ENCODE measurements at regions not wholly inside any gene's neighbourhood (a gene's known extent, or its start where the extent isn't known, plus 50 kb on each side); places are given as distances from the start of the nearest gene placed in this dataset.
A peak's percentile ranks its signal among the peaks of the same experiment; 100 is the strongest.

- no peak for TF ChIP-seq CTCF (conservative IDR thresholded peaks at IDR 0.05; ENCODE audit: low read depth, low read length)
Measured at GRCh38 chr16:79687249-79688130, 87.0 kb upstream of the MAF start.

GRCh38 chr16:79685871-79686270, 85.3 kb upstream of the MAF start:
- H3K4me3 ChIP-seq (ENCODE audit: low read depth, low read length), result no peak overlapping the region
- DNase-seq (ENCODE audit: low read depth), result no peak
- TF ChIP-seq CTCF (conservative IDR thresholded peaks at IDR 0.05; ENCODE audit: low read depth, low read length), result no peak

More at GRCh38 chr16:79687249-79688130, 87.0 kb upstream of the MAF start:
- DNase-seq (ENCODE audit: low read depth), result peak; percentile 5
- no peak overlapping the region for H3K4me3 ChIP-seq (ENCODE audit: low read depth, low read length)

- H3K4me3 ChIP-seq (ENCODE audit: low read depth, low read length), result no peak overlapping the region
- DNase-seq (ENCODE audit: low read depth), result no peak
- no peak for TF ChIP-seq CTCF (conservative IDR thresholded peaks at IDR 0.05; ENCODE audit: low read depth, low read length)
Measured at GRCh38 chr16:79679334-79679733, 78.8 kb upstream of the MAF start.

- no peak overlapping the region for H3K4me3 ChIP-seq (ENCODE audit: low read depth, low read length)
- DNase-seq (ENCODE audit: low read depth), result no peak
- TF ChIP-seq CTCF (conservative IDR thresholded peaks at IDR 0.05; ENCODE audit: low read depth, low read length), result no peak
Measured at GRCh38 chr16:79677799-79678530, 77.4 kb upstream of the MAF start.

GRCh38 chr16:79673635-79674034, 73.1 kb upstream of the MAF start:
- H3K4me3 ChIP-seq (ENCODE audit: low read depth, low read length), result no peak overlapping the region
- TF ChIP-seq CTCF (conservative IDR thresholded peaks at IDR 0.05; ENCODE audit: low read depth, low read length), result no peak
- no peak for DNase-seq (ENCODE audit: low read depth)

GRCh38 chr16:79672524-79672923, 72.0 kb upstream of the MAF start:
- TF ChIP-seq CTCF (conservative IDR thresholded peaks at IDR 0.05; ENCODE audit: low read depth, low read length), result no peak
- H3K4me3 ChIP-seq (ENCODE audit: low read depth, low read length), result no peak overlapping the region
- no peak for DNase-seq (ENCODE audit: low read depth)
